ENCODE measurements at regions not wholly inside any gene's neighbourhood (a gene's known extent, or its start where the extent isn't known, plus 50 kb on each side); places are given as distances from the start of the nearest gene placed in this dataset.

- TF ChIP-seq EZH2 (IDR thresholded peaks at IDR 0.05; ENCODE audit: low read depth, low read length, severe bottlenecking) = no peak
- no peak for TF ChIP-seq SP2 (IDR thresholded peaks at IDR 0.05; ENCODE audit: low read length)
- TF ChIP-seq, protein P1, sequence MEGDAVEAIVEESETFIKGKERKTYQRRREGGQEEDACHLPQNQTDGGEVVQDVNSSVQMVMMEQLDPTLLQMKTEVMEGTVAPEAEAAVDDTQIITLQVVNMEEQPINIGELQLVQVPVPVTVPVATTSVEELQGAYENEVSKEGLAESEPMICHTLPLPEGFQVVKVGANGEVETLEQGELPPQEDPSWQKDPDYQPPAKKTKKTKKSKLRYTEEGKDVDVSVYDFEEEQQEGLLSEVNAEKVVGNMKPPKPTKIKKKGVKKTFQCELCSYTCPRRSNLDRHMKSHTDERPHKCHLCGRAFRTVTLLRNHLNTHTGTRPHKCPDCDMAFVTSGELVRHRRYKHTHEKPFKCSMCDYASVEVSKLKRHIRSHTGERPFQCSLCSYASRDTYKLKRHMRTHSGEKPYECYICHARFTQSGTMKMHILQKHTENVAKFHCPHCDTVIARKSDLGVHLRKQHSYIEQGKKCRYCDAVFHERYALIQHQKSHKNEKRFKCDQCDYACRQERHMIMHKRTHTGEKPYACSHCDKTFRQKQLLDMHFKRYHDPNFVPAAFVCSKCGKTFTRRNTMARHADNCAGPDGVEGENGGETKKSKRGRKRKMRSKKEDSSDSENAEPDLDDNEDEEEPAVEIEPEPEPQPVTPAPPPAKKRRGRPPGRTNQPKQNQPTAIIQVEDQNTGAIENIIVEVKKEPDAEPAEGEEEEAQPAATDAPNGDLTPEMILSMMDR (IDR thresholded peaks at IDR 0.05; ENCODE audit: control extremely low read depth in 1 of 3, insufficient read depth in 1 of 3, low read depth in 1 of 3, low read length in 3 of 3) = no peak
- peak; percentile 45; the same call in 1 of the 2 replicates for TF ChIP-seq TAF1 (IDR thresholded peaks at IDR 0.05; ENCODE audit: low read depth, low read length)
- TF ChIP-seq SIN3A (conservative IDR thresholded peaks at IDR 0.05 in 1 of 2, IDR thresholded peaks at IDR 0.05 in 1 of 2; ENCODE audit: low read depth in 1 of 2, low read length in 2 of 2) = no peak
- TF ChIP-seq POLR2AphosphoS5 (IDR thresholded peaks at IDR 0.05; ENCODE audit: low read depth, low read length) = no peak
- 0 out of 3 replicates have a peak, but pooled peaks of 1 of the 2 experiments have one; percentile 28 for TF ChIP-seq POLR2A (IDR thresholded peaks at IDR 0.05; ENCODE audit: control extremely low read depth in 1 of 2, low read depth in 2 of 2, low read length in 2 of 2)
- no peak for TF ChIP-seq GABPA (IDR thresholded peaks at IDR 0.05; ENCODE audit: borderline replicate concordance, insufficient read depth, low read length)
- 0 out of 2 replicates have a peak, but pooled peaks have one; percentile 35 for TF ChIP-seq TEAD4 (IDR thresholded peaks at IDR 0.05; ENCODE audit: low read depth, low read length)
These were observed 66.0 kb upstream of the CCDC85A start for GRCh38 chr2:56117764-56118163.

All from H1 (cell line).